A172 (cell line): ENCODE measurements at regions not wholly inside any gene's neighbourhood (a gene's known extent, or its start where the extent isn't known, plus 50 kb on each side); places are given as distances from the start of the nearest gene placed in this dataset.

ENCODE experiments used
- DNase-seq: peaks from one replicate; pipeline ENCODE4 v3.0.0-alpha.2; 2015; ENCODE audit warnings: low spot score

DNA sequence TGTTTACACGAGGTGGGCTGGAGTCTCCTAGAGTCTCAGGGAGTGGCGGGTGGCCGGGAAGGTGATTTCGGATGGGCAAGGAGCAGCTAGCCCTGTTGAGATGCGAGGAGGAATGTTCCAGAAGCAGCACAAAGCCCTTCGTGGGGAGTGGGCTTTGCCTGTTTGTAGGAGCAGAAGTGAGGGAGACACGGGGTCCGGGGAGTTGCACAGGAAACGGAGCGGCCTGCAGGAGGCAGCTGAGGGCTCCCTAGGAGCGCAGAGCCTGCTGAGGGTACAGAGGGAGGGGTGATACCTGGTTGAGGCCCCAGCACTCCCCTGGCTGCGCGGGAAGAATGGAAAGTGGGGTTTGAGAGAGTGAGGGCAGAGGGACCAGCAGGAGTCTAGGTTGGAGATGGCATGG, 847.2 kb downstream of the TBC1D22A start:
- DNase-seq = no peak

- DNase-seq = no peak
Observed at GRCh38 chr22:47608421-47608820, 846.0 kb downstream of the TBC1D22A start.

DNA sequence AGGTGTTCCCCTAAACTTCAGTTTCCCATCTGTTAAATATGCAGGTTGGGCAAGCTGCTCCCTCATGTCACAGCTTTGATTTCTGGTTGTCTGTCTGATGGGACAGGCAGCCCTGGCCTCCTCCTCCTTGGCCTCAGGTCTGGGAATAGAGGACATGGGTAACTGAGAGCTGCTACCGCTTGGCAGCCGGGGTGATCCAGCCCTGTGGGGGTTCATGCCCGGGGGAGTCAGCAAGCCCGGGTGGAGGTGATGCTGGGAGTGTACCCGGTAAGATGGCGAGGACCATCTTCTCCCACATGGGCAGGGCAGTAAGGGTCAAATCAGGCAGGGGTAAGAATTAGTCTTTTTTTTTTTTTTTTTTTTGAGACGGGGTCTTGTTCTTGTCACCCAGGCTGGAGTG, 845.0 kb downstream of the TBC1D22A start:
- no peak for DNase-seq

DNA sequence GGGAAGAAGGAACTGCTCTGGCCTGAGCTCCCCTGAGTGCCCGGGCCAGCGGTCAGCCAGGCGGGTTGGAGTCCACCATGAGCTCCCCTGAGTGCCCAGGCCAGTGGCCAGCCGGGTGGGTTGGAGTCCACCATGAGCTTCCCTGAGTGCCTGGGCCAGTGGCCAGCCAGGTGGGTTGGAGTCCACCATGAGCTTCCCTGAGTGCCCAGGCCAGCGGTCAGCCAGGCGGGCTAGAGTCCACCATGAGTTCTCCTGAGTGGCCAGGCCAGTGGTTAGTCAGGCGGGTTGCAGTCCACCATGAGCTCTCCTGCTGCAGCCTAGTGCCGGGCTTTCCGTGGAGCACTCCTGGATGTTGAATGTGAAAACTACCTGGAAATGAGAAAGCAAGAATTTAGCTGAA, 844.0 kb downstream of the TBC1D22A start:
- no peak for DNase-seq

GRCh38 chr22:47605886-47606285, 843.4 kb downstream of the TBC1D22A start:
- no peak for DNase-seq

- DNase-seq = no peak
Observed at GRCh38 chr22:47605441-47605840, 843.0 kb downstream of the TBC1D22A start.

GRCh38 chr22:47604563-47604962, 842.1 kb downstream of the TBC1D22A start:
- no peak for DNase-seq

- DNase-seq = no peak
Observed at GRCh38 chr22:47602732-47603131, 840.3 kb downstream of the TBC1D22A start.

GRCh38 chr22:47601666-47602065, 839.2 kb downstream of the TBC1D22A start:
- no peak for DNase-seq

DNA sequence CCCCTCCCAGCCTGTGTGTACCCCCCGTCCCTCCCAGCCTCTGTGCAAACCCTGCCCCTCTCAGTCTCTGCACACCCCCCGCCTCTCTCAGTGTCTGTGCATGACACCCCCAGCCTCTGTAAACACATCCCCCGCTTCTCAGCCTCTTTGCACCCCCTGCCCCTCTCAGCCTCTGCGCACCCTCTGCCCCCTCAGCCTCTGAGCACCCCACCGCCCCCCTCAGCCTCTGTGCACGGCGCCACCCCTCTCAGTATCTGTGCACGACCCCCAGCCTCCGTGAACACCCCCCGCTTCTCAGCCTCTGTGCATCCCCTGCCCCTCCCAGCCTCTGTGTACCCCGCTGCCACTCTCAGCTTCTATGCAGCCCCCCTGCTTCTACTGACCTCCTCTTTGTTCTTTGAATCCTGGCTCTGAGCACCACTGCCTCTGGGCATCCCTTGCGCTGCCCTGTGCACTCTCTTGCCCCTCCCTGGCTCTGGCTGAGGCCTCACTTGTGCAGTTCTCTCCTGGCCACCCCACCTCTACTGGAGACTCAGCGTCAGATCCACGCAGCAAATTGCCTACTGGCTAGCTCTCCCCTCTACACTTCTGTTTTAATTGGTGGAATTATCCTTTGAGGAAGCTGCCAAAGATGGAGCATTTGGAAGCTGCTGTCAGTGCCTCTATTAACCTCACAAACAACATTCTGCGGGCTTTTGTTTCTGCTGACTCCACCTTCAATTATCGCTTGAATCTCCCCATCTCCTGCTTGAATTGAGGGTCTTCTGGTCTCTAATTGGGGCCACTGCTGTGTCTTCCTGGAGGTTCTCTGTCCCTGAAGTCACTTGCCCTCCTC, 838.6 kb downstream of the TBC1D22A start:
- no peak for DNase-seq

DNA sequence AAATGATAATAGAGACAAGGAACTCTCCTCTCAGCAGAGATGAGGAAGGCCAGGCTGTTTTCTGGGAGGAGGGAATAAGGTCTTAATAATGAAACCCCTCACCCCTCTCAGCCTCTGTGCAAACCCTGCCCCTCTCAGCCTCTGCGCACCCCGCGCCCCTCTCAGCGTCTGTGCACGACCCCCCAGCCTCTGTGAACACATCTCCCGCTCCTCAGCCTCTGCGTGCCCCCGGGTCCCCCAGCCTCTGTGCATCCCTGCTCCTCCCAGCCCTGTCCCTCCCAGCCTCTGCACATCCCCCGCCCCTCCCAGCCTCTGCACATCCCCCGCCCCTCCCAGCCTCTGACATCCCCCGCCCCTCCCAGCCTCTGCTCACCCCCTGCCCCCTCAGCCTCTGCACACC, 837.8 kb downstream of the TBC1D22A start:
- no peak for DNase-seq

GRCh38 chr22:47599753-47600152, 837.3 kb downstream of the TBC1D22A start:
- DNase-seq = no peak

DNA sequence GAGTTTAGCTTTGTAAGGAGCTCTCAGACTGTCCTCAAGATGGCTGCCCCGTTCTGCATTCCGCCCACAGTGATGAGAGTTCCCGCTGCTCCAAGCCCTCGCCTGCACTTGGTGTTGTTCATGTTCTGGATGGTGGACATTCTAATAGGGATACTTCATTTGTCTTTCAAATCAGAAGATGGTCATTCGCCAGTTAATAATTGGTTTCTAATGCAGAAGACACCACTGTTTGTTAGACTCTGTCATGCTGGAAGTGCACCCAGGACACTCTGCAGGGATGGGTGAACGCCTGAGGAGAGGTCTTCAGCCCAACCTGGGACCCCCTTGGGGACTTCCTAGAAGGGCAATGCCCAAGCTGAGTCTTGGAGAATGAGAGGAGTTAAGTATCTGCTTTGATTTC, 836.4 kb downstream of the TBC1D22A start:
- no peak for DNase-seq

- no peak for DNase-seq
Observed at GRCh38 chr22:47597041-47597440, 834.6 kb downstream of the TBC1D22A start.

DNA sequence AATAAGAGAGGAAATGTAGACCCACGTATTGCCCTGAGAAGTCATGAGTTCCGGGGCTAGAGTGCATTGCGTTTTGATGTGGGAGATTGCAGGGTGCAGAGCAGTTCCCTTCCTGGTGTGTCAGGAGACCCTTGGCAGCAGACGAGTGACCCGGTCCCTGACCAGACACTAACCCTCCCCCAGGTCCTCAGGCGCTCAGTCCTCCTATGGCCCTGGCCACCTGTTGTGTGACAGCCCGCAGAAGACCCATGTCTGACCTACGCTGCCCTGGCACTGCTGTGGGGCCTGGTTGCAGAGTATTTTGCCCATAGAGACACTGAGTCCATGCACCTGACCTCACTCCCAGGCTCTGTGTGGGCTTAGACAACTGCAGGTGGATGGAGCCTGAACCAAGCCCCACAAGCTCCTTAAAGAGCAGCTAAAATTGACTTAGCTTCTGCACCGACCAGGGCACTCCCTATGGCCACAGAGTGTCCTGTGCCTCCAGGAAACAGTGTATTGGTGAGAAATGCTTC, 833.8 kb downstream of the TBC1D22A start:
- no peak for DNase-seq

DNA sequence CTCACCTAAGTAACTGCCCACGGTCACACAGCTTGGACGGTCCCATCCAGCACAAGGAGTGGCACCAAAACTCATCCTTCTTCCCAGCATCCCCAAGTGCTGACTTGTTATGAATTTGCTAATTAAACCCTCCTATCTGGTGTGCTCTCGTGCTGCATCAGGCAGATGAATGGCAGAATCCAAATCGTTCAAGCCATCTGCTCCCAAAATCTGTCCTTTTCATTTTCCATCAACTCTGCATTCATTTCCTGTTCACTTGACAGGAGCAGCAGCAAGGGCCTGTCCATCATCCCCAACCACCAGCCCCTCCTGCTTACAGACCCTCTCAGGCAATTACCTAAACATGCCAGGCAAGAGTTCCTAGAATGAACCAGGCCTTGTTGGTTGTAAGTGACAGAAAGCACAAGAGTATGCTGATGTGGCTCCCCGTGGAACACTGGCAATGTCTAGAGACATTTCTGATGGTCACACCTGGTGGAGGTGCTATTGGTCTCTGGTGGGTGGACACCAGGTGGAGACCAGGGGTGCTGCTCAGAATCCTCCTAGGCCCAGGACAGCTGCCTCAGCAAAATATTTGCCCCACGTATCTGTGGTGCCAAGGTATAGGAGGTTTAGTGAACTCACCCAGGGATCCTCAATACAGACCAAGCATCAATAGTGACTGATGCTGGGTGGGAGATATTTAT, 832.5 kb downstream of the TBC1D22A start:
- no peak for DNase-seq

DNA sequence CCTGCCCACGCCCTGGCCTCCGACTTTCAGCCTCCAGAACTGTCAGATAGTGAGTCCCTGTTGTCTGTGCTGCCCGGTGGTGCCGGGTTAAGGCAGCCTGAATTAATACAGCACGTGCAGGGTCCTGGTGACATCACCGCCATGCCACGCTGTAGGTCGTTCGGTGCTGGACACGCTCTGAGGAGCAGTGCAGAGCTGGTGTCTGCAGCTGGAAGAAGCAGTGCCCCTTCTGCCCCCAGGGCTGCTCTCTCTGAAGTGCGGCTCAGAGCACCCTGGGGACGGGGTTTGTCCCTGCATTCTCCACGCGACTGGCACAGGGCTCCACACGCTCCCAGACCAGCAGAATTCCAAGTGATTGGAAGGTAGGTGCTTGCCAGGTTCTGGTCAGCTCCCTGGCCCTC, 831.5 kb downstream of the TBC1D22A start:
- DNase-seq = no peak

GRCh38 chr22:47593291-47593690, 830.8 kb downstream of the TBC1D22A start:
- no peak for DNase-seq

GRCh38 chr22:47592791-47593190, 830.3 kb downstream of the TBC1D22A start:
- DNase-seq = no peak

DNA sequence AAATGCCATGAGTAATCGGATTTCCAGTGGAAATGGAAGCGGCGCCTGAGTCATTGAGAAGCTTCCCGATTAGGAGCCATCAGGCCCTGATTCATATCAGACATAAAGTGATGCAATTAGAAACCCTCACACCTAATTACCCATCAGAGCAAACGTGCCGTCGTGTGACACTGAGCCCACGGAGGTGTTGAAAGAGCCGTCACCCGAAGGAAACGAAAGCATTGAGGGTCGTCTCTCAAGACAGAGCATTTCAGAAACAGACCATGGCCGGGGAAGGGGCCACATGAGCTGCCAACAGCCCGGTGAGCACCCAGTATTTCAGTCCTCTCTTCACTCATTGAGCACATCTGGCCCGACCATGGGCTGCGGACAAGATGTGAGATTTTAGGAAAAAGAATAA, 829.3 kb downstream of the TBC1D22A start:
- DNase-seq = no peak

GRCh38 chr22:47591016-47591415, 828.6 kb downstream of the TBC1D22A start:
- DNase-seq = no peak

- DNase-seq = no peak
Observed at GRCh38 chr22:47589271-47590250, 827.1 kb downstream of the TBC1D22A start.
